Activated CD4-positive, alpha-beta T cell treated with anti-CD3 and anti-CD28 coated beads, Interleukin-2, amount 10 ng/mL, durations not matched to agents 24 days and 14 days (primary cell): ENCODE measurements at regions not wholly inside any gene's neighbourhood (a gene's known extent, or its start where the extent isn't known, plus 50 kb on each side); places are given as distances from the start of the nearest gene placed in this dataset.
"Not testable (repeated sequence)": the region's sequence is repeated elsewhere in the genome, so short reads cannot be mapped to it uniquely, and the experiment has no call there.

ENCODE experiments used
- DNase-seq: peaks from one replicate; pipeline ENCODE4 v3.0.0; 2022
- H3K27ac Mint-ChIP-seq: one replicate; pipeline ENCODE4 v1.8.0; 2022; ENCODE audit warnings: mild to moderate bottlenecking, mixed read lengths
- H3K27me3 Mint-ChIP-seq: one replicate; pipeline ENCODE4 v1.8.0; 2022; ENCODE audit warnings: mixed read lengths
- H3K36me3 Mint-ChIP-seq: one replicate; pipeline ENCODE4 v1.8.0; 2022; ENCODE audit warnings: low read depth, mild to moderate bottlenecking, mixed read lengths
- H3K4me1 Mint-ChIP-seq: one replicate; pipeline ENCODE4 v1.8.0; 2021; ENCODE audit warnings: mixed read lengths
- H3K4me3 Mint-ChIP-seq: one replicate; pipeline ENCODE4 v1.8.0; 2022; ENCODE audit warnings: mild to moderate bottlenecking, moderate library complexity, mixed read lengths
- H3K9me3 Mint-ChIP-seq: one replicate; pipeline ENCODE4 v1.8.0; 2021; ENCODE audit warnings: mixed read lengths
- intact Hi-C: fragments of 100-400 bp; cut with micrococcal nuclease; formaldehyde crosslinking; loops from one replicate; pipeline ENCODE4 v1.15.1; 2023

- H3K27me3 Mint-ChIP-seq: no peaks in the 10 kb centered on the region
- no peak for DNase-seq
- intact Hi-C loops: no loop called here
- H3K4me3 Mint-ChIP-seq: no peak overlapping the region
- no peak overlapping the region for H3K27ac Mint-ChIP-seq
- H3K9me3 Mint-ChIP-seq: no peaks in the 10 kb centered on the region
- no peaks in the 10 kb centered on the region for H3K4me1 Mint-ChIP-seq
- no peaks in the 10 kb centered on the region for H3K36me3 Mint-ChIP-seq
These were observed 122.7 kb upstream of the GHR start for GRCh38 chr5:42300496-42300895.

- no peak for DNase-seq
- no peaks in the 10 kb centered on the region for H3K36me3 Mint-ChIP-seq
- H3K4me1 Mint-ChIP-seq: no peaks in the 10 kb centered on the region
- H3K9me3 Mint-ChIP-seq: no peaks in the 10 kb centered on the region
- no peak overlapping the region for H3K4me3 Mint-ChIP-seq
- H3K27ac Mint-ChIP-seq: no peak overlapping the region
- no peaks in the 10 kb centered on the region for H3K27me3 Mint-ChIP-seq
- intact Hi-C loops: no loop called here
These were observed 121.9 kb upstream of the GHR start for GRCh38 chr5:42301349-42301748.

- H3K4me3 Mint-ChIP-seq: no peak overlapping the region
- no peaks in the 10 kb centered on the region for H3K27me3 Mint-ChIP-seq
- intact Hi-C loops: no loop called here
- H3K36me3 Mint-ChIP-seq: no peaks in the 10 kb centered on the region
- DNase-seq: no peak
- no peaks in the 10 kb centered on the region for H3K9me3 Mint-ChIP-seq
- H3K4me1 Mint-ChIP-seq: no peaks in the 10 kb centered on the region
- no peak overlapping the region for H3K27ac Mint-ChIP-seq
These were observed 121.1 kb upstream of the GHR start for GRCh38 chr5:42302186-42302585.

- H3K9me3 Mint-ChIP-seq: no peaks in the 10 kb centered on the region
- no peaks in the 10 kb centered on the region for H3K36me3 Mint-ChIP-seq
- intact Hi-C loops: no loop called here
These were observed 117.0 kb upstream of the GHR start for GRCh38 chr5:42306287-42306686.

GRCh38 chr5:42309865-42310264, 113.4 kb upstream of the GHR start:
- Mint-ChIP-seq H3K4me1 (no peaks in the 10 kb centered on the region), H3K27me3 (no peaks in the 10 kb centered on the region), H3K36me3 (no peaks in the 10 kb centered on the region), H3K9me3 (no peaks in the 10 kb centered on the region), H3K4me3 (no peak overlapping the region), H3K27ac (no peak overlapping the region)
- intact Hi-C loops: no loop called here
- no peak for DNase-seq

More at GRCh38 chr5:42306287-42306686, 117.0 kb upstream of the GHR start:
- Mint-ChIP-seq H3K4me1 (no peaks in the 10 kb centered on the region), H3K4me3 (no peak overlapping the region), H3K27me3 (no peaks in the 10 kb centered on the region), H3K27ac (no peak overlapping the region)
- no peak for DNase-seq

GRCh38 chr5:42315214-42315613, 108.0 kb upstream of the GHR start:
- Mint-ChIP-seq H3K27ac (no peak overlapping the region), H3K36me3 (no peaks in the 10 kb centered on the region), H3K9me3 (peaks cover 16% of the 10 kb centered on the region), H3K4me1 (peaks cover 1% of the 10 kb centered on the region), H3K27me3 (no peaks in the 10 kb centered on the region), H3K4me3 (no peak overlapping the region)
- intact Hi-C loops: no loop called here
- no peak for DNase-seq

GRCh38 chr5:42317575-42317974, 105.7 kb upstream of the GHR start:
- no peaks in the 10 kb centered on the region for H3K27me3 Mint-ChIP-seq
- H3K4me1 Mint-ChIP-seq: peaks cover 1% of the 10 kb centered on the region
- H3K27ac Mint-ChIP-seq: no peak overlapping the region
- no peak for DNase-seq
- H3K4me3 Mint-ChIP-seq: no peak overlapping the region
- peaks cover 16% of the 10 kb centered on the region for H3K9me3 Mint-ChIP-seq
- H3K36me3 Mint-ChIP-seq: no peaks in the 10 kb centered on the region
- intact Hi-C loops: no loop called here

- H3K4me1 Mint-ChIP-seq, H3K4me3 Mint-ChIP-seq, H3K27ac Mint-ChIP-seq, H3K27me3 Mint-ChIP-seq, intact Hi-C loops, H3K36me3 Mint-ChIP-seq, DNase-seq: not testable (repeated sequence)
- H3K9me3 Mint-ChIP-seq: peaks cover 16% of the 10 kb centered on the region
These were observed 103.7 kb upstream of the GHR start for GRCh38 chr5:42319546-42319945.

- Mint-ChIP-seq H3K27ac (no peak overlapping the region), H3K27me3 (no peaks in the 10 kb centered on the region), H3K4me1 (peaks cover 1% of the 10 kb centered on the region), H3K4me3 (no peak overlapping the region), H3K9me3 (peaks cover 16% of the 10 kb centered on the region), H3K36me3 (no peaks in the 10 kb centered on the region)
- DNase-seq: no peak
- intact Hi-C loops: no loop called here
These were observed 101.5 kb upstream of the GHR start for GRCh38 chr5:42321785-42322184.

- H3K27ac Mint-ChIP-seq: no peak overlapping the region
- H3K36me3 Mint-ChIP-seq: no peaks in the 10 kb centered on the region
- H3K4me1 Mint-ChIP-seq: no peaks in the 10 kb centered on the region
- intact Hi-C loops: no loop called here
- no peak overlapping the region for H3K4me3 Mint-ChIP-seq
- no peaks in the 10 kb centered on the region for H3K27me3 Mint-ChIP-seq
- no peak for DNase-seq
- peaks cover 20% of the 10 kb centered on the region for H3K9me3 Mint-ChIP-seq
These were observed 86.1 kb upstream of the GHR start for GRCh38 chr5:42337143-42337542.

GRCh38 chr5:42337607-42338006, 85.6 kb upstream of the GHR start:
- Mint-ChIP-seq H3K4me1 (no peaks in the 10 kb centered on the region), H3K27me3 (no peaks in the 10 kb centered on the region), H3K9me3 (peaks cover 20% of the 10 kb centered on the region), H3K36me3 (no peaks in the 10 kb centered on the region), H3K27ac (no peak overlapping the region), H3K4me3 (no peak overlapping the region)
- intact Hi-C loops: no loop called here
- no peak for DNase-seq

- no peak for DNase-seq
- peaks cover 20% of the 10 kb centered on the region for H3K9me3 Mint-ChIP-seq
- no peaks in the 10 kb centered on the region for H3K4me1 Mint-ChIP-seq
- H3K36me3 Mint-ChIP-seq: no peaks in the 10 kb centered on the region
- intact Hi-C loops: no loop called here
- no peak overlapping the region for H3K4me3 Mint-ChIP-seq
- no peaks in the 10 kb centered on the region for H3K27me3 Mint-ChIP-seq
- no peak overlapping the region for H3K27ac Mint-ChIP-seq
These were observed 85.1 kb upstream of the GHR start for GRCh38 chr5:42338136-42338535.

GRCh38 chr5:42349163-42349562, 74.1 kb upstream of the GHR start:
- Mint-ChIP-seq H3K9me3 (no peaks in the 10 kb centered on the region), H3K4me3 (no peak overlapping the region), H3K4me1 (no peaks in the 10 kb centered on the region), H3K27me3 (no peaks in the 10 kb centered on the region), H3K36me3 (no peaks in the 10 kb centered on the region), H3K27ac (no peak overlapping the region)
- no peak for DNase-seq
- intact Hi-C loops: no loop called here

GRCh38 chr5:42351956-42352355, 71.3 kb upstream of the GHR start:
- no peak overlapping the region for H3K27ac Mint-ChIP-seq
- no peaks in the 10 kb centered on the region for H3K27me3 Mint-ChIP-seq

GRCh38 chr5:42360056-42360455, 63.2 kb upstream of the GHR start:
- DNase-seq: peak; percentile 7
- H3K9me3 Mint-ChIP-seq: no peaks in the 10 kb centered on the region
- H3K4me3 Mint-ChIP-seq: no peak overlapping the region
- H3K27ac Mint-ChIP-seq: no peak overlapping the region
- intact Hi-C loops: no loop called here
- H3K36me3 Mint-ChIP-seq: no peaks in the 10 kb centered on the region
- no peaks in the 10 kb centered on the region for H3K27me3 Mint-ChIP-seq
- no peaks in the 10 kb centered on the region for H3K4me1 Mint-ChIP-seq

More at GRCh38 chr5:42351956-42352355, 71.3 kb upstream of the GHR start:
- Mint-ChIP-seq H3K36me3 (no peaks in the 10 kb centered on the region), H3K9me3 (no peaks in the 10 kb centered on the region), H3K4me3 (no peak overlapping the region), H3K4me1 (no peaks in the 10 kb centered on the region)
- intact Hi-C loops: no loop called here
- DNase-seq: no peak
